ENCODE measurements at regions not wholly inside any gene's neighbourhood (a gene's known extent, or its start where the extent isn't known, plus 50 kb on each side); places are given as distances from the start of the nearest gene placed in this dataset.

GRCh38 chr14:87434011-87434410 lies 559.0 kb downstream of the GALC start:
- TF ChIP-seq SKIL (IDR thresholded peaks at IDR 0.05; ENCODE audit: low read depth, poor library complexity, severe bottlenecking) (no peak), POLR2AphosphoS2 (IDR thresholded peaks at IDR 0.05; ENCODE audit: low read depth, low read length) (no peak), SMC3 (IDR thresholded peaks at IDR 0.05; ENCODE audit: borderline replicate concordance, low read length) (no peak), RAD51 (IDR thresholded peaks at IDR 0.05) (no peak), NR2C2 (IDR thresholded peaks at IDR 0.05; ENCODE audit: borderline replicate concordance, control insufficient read depth, insufficient read length, low read depth) (no peak)
